ENCODE measurements at regions not wholly inside any gene's neighbourhood (a gene's known extent, or its start where the extent isn't known, plus 50 kb on each side); places are given as distances from the start of the nearest gene placed in this dataset.

DNA sequence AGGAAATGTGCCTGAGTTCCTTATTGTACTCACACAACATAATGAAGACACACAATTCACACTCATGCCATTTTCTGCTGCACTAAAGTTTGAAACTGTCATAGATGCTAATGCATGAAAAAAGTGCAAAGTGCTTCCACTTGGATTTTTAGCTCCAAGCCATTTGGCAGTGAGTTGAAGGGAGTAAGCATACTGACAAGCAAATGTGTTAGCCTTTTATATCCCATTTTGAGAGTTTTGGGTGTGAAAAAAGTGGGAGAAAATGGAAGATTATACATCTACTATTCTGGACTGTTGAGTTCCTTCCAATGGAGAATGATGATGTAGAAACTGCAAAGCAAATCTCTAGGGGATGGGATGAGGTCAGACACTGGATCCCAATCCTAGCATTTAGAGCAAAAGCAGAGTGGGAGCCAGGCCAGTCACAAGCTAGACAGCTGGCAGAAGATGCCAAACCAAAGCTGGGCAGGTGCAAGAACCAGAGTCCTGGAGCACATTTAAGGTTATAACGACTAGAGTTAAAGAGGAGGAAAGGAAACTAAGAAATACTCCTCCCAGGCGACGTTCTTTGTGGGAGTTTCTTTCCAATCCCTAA is 216.8 kb downstream of the FBXO8 start:
- Histone ChIP-seq H3K4me3 (ENCODE audit: low read depth, low read length) (no peak overlapping the region), H3K27me3 (ENCODE audit: control insufficient read depth, insufficient read depth, low read length) (no peaks in the 10 kb centered on the region), H3K27ac (ENCODE audit: insufficient read depth, low read length, poor library complexity, severe bottlenecking) (no peak overlapping the region), H3K4me1 (ENCODE audit: control insufficient read depth, insufficient read depth, low read length, poor library complexity, severe bottlenecking) (no peaks in the 10 kb centered on the region), H3K9me3 (ENCODE audit: control insufficient read depth in 2 of 2, low read length in 2 of 2) (no peaks in the 10 kb centered on the region), H3K36me3 (ENCODE audit: control insufficient read depth, insufficient read depth, low read length) (no peaks in the 10 kb centered on the region)
- Mint-ChIP-seq H3K9me3 (peaks cover 0 to 2% (median 0%) of the 10 kb centered on the region in 7 donors), H3K36me3 (no peaks in the 10 kb centered on the region), H3K4me3 (no peak overlapping the region), H3K4me1 (no peaks in the 10 kb centered on the region), H3K27me3 (no peaks in the 10 kb centered on the region), H3K27ac (no peak overlapping the region)
- DNase-seq (no peak), ATAC-seq (ENCODE audit: low read depth in 2 of 2) (no peak)

DNA sequence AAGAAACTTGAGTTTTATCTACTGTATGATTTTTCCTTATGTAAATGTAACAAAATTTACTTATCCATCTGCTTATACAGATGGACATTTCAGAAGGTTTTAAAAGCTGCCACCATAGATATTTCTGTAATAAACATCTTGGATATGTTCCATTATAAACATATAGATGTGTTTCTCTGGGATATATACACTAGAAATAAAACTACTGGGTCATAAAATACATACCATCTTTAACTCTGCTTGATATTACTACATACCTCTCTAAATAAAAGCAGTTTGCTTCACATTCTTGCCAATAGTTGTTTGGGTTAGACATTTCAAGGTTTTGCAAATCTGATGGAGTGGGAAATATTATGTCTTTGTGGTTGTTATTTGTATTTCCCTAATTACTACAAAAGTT is 220.6 kb downstream of the FBXO8 start:
- DNase-seq = no peak
- no peaks in the 10 kb centered on the region for H3K4me1 ChIP-seq (ENCODE audit: control insufficient read depth, insufficient read depth, low read length, poor library complexity, severe bottlenecking)
- no peak for ATAC-seq (ENCODE audit: low read depth in 2 of 2)
- Mint-ChIP-seq H3K27ac (no peak overlapping the region), H3K4me1 (no peaks in the 10 kb centered on the region), H3K36me3 (no peaks in the 10 kb centered on the region), H3K27me3 (no peaks in the 10 kb centered on the region), H3K4me3 (no peak overlapping the region), H3K9me3 (peaks cover 0 to 7% (median 5%) of the 10 kb centered on the region in 7 donors)
- no peak overlapping the region for H3K4me3 ChIP-seq (ENCODE audit: low read depth, low read length)
- no peaks in the 10 kb centered on the region for H3K27me3 ChIP-seq (ENCODE audit: control insufficient read depth, insufficient read depth, low read length)
- H3K36me3 ChIP-seq (ENCODE audit: control insufficient read depth, insufficient read depth, low read length) = no peaks in the 10 kb centered on the region
- H3K9me3 ChIP-seq (ENCODE audit: control insufficient read depth in 2 of 2, low read length in 2 of 2) = no peaks in the 10 kb centered on the region
- H3K27ac ChIP-seq (ENCODE audit: insufficient read depth, low read length, poor library complexity, severe bottlenecking) = no peak overlapping the region

DNA sequence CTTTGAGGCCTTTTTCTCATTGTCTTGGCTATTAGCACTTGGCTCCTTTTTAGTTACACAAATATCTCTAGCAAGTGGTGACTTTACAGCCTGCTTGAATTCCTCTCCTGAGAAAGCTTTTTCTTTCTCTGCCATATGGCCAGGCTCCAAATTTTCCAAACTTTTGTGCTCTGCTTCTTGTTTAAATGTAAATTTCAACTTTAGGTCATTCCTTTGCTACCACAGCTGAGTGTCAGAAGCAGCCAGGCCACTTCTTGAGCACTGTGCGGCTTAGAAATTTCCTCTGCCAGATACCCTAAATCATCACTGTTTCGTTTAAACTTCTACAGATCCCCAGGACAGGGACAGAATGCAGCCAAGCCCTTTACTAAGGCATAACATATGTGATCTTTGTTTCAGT is 222.4 kb downstream of the FBXO8 start:
- Mint-ChIP-seq H3K27ac (no peak overlapping the region), H3K27me3 (no peaks in the 10 kb centered on the region), H3K4me1 (no peaks in the 10 kb centered on the region), H3K4me3 (peak overlapping the region in 1 of 4 donors; percentile 83), H3K36me3 (no peaks in the 10 kb centered on the region), H3K9me3 (peaks cover 0 to 13% (median 4%) of the 10 kb centered on the region in 7 donors)
- no peaks in the 10 kb centered on the region for H3K4me1 ChIP-seq (ENCODE audit: control insufficient read depth, insufficient read depth, low read length, poor library complexity, severe bottlenecking)
- ATAC-seq (ENCODE audit: low read depth in 2 of 2) = no peak
- H3K36me3 ChIP-seq (ENCODE audit: control insufficient read depth, insufficient read depth, low read length) = no peaks in the 10 kb centered on the region
- no peak for DNase-seq
- H3K27me3 ChIP-seq (ENCODE audit: control insufficient read depth, insufficient read depth, low read length) = no peaks in the 10 kb centered on the region
- H3K27ac ChIP-seq (ENCODE audit: insufficient read depth, low read length, poor library complexity, severe bottlenecking) = no peak overlapping the region
- H3K4me3 ChIP-seq (ENCODE audit: low read depth, low read length) = no peak overlapping the region
- H3K9me3 ChIP-seq (ENCODE audit: control insufficient read depth in 2 of 2, low read length in 2 of 2) = no peaks in the 10 kb centered on the region

DNA sequence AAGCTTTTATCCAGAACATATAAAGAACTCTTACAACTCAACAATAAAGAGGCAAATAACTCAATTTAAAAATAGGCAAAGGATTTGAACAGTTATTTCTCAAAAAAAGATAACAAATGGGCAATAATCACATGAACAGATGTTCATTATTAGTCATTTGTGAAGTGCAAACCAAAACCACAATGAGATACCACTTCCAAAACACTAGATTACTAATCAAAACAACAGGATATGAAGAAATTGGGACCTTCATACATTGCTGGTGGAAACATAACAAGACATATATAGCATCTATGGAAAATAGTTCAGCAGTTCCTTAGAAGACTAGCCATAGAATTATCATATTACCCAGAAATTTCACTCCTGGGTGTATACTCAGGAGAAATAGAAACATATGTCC is 224.6 kb downstream of the FBXO8 start:
- Mint-ChIP-seq H3K36me3 (no peaks in the 10 kb centered on the region), H3K9me3 (peaks cover 0 to 19% (median 4%) of the 10 kb centered on the region in 7 donors), H3K27ac (no peak overlapping the region), H3K4me1 (no peaks in the 10 kb centered on the region), H3K4me3 (no peak overlapping the region), H3K27me3 (no peaks in the 10 kb centered on the region)
- Histone ChIP-seq H3K27ac (ENCODE audit: insufficient read depth, low read length, poor library complexity, severe bottlenecking) (no peak overlapping the region), H3K4me3 (ENCODE audit: low read depth, low read length) (no peak overlapping the region), H3K36me3 (ENCODE audit: control insufficient read depth, insufficient read depth, low read length) (no peaks in the 10 kb centered on the region), H3K27me3 (ENCODE audit: control insufficient read depth, insufficient read depth, low read length) (no peaks in the 10 kb centered on the region), H3K4me1 (ENCODE audit: control insufficient read depth, insufficient read depth, low read length, poor library complexity, severe bottlenecking) (no peaks in the 10 kb centered on the region), H3K9me3 (ENCODE audit: control insufficient read depth in 2 of 2, low read length in 2 of 2) (no peaks in the 10 kb centered on the region)
- DNase-seq (no peak), ATAC-seq (ENCODE audit: low read depth in 2 of 2) (no peak)

DNA sequence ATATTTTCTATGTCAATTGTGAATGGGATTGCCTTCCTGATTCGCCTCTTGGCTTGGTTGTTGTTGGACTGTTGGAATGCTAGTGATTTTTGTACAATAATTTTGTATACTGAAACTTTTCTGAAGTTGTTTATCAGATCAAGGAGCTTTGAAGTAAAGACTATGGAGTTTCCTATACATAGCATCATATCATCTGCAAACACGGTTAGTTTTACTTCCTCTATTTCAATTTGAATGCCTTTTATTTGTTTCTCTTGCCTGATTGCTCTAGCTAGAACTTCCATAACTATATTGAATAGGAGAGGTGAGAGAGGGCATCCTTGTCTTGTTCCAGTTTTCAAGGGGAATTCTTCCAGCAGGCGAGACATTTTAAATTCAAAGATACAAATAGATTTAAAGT is 226.5 kb downstream of the FBXO8 start:
- H3K4me3 Mint-ChIP-seq = no peak overlapping the region
- DNase-seq (no peak), ATAC-seq (ENCODE audit: low read depth in 2 of 2) (no peak)
- Histone ChIP-seq H3K4me1 (ENCODE audit: control insufficient read depth, insufficient read depth, low read length, poor library complexity, severe bottlenecking) (no peaks in the 10 kb centered on the region), H3K4me3 (ENCODE audit: low read depth, low read length) (no peak overlapping the region), H3K27me3 (ENCODE audit: control insufficient read depth, insufficient read depth, low read length) (no peaks in the 10 kb centered on the region), H3K36me3 (ENCODE audit: control insufficient read depth, insufficient read depth, low read length) (no peaks in the 10 kb centered on the region), H3K9me3 (ENCODE audit: control insufficient read depth in 2 of 2, low read length in 2 of 2) (no peaks in the 10 kb centered on the region), H3K27ac (ENCODE audit: insufficient read depth, low read length, poor library complexity, severe bottlenecking) (no peak overlapping the region)
- no peaks in the 10 kb centered on the region for H3K36me3 Mint-ChIP-seq
- peaks cover 0 to 19% (median 4%) of the 10 kb centered on the region in 7 donors for H3K9me3 Mint-ChIP-seq
- no peaks in the 10 kb centered on the region for H3K4me1 Mint-ChIP-seq
- H3K27ac Mint-ChIP-seq = no peak overlapping the region
- H3K27me3 Mint-ChIP-seq = no peaks in the 10 kb centered on the region

DNA sequence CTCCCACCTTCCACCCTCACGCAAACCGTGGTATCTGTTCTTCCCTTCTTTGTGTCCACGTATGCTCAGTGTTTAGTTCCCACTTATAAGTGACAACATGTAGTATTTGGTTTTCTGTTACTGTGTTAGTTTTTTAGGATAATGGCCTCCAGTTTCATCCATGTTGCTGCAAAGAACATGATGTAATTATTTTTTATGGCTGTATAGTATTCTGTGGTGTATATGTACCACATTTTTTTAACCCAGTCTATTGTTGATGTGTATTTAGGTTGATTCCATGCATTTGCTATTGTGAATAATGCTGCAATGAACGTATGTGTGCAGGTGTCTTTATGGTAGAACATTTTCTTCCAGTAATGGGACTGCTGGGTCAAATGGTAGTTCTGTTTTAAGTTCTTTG is 228.1 kb downstream of the FBXO8 start:
- no peak for DNase-seq
- ATAC-seq (ENCODE audit: low read depth in 2 of 2) = no peak
- Histone ChIP-seq H3K4me1 (ENCODE audit: control insufficient read depth, insufficient read depth, low read length, poor library complexity, severe bottlenecking) (no peaks in the 10 kb centered on the region), H3K9me3 (ENCODE audit: control insufficient read depth in 2 of 2, low read length in 2 of 2) (no peaks in the 10 kb centered on the region), H3K27me3 (ENCODE audit: control insufficient read depth, insufficient read depth, low read length) (no peaks in the 10 kb centered on the region), H3K27ac (ENCODE audit: insufficient read depth, low read length, poor library complexity, severe bottlenecking) (no peak overlapping the region), H3K4me3 (ENCODE audit: low read depth, low read length) (no peak overlapping the region), H3K36me3 (ENCODE audit: control insufficient read depth, insufficient read depth, low read length) (no peaks in the 10 kb centered on the region)
- H3K4me3 Mint-ChIP-seq = no peak overlapping the region
- no peak overlapping the region for H3K27ac Mint-ChIP-seq
- no peaks in the 10 kb centered on the region for H3K4me1 Mint-ChIP-seq
- H3K9me3 Mint-ChIP-seq = peaks cover 0 to 19% (median 3%) of the 10 kb centered on the region in 7 donors
- no peaks in the 10 kb centered on the region for H3K36me3 Mint-ChIP-seq
- H3K27me3 Mint-ChIP-seq = no peaks in the 10 kb centered on the region

DNA sequence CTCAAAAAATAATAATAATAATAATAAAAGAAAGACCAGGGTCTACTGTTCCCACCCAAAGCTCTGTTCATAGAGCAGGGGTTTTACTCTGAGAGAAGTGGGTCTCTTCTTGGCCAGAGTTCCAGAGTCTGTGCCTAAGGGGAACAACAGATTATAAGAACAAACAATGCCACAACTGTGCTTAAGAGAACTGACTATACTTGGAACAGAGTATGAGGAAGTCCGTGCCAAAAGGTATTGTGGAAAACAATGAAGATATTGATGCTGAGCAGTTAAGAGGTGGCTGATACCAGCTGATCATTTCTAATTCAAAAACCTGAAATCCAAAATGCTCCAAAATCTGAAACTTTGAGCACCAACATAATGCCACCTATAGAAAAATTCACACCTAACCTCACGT is 229.6 kb downstream of the FBXO8 start:
- Histone ChIP-seq H3K36me3 (ENCODE audit: control insufficient read depth, insufficient read depth, low read length) (no peaks in the 10 kb centered on the region), H3K4me1 (ENCODE audit: control insufficient read depth, insufficient read depth, low read length, poor library complexity, severe bottlenecking) (no peaks in the 10 kb centered on the region), H3K27ac (ENCODE audit: insufficient read depth, low read length, poor library complexity, severe bottlenecking) (no peak overlapping the region), H3K9me3 (ENCODE audit: control insufficient read depth in 2 of 2, low read length in 2 of 2) (no peaks in the 10 kb centered on the region), H3K4me3 (ENCODE audit: low read depth, low read length) (no peak overlapping the region), H3K27me3 (ENCODE audit: control insufficient read depth, insufficient read depth, low read length) (no peaks in the 10 kb centered on the region)
- H3K4me3 Mint-ChIP-seq = no peak overlapping the region
- H3K36me3 Mint-ChIP-seq = no peaks in the 10 kb centered on the region
- H3K9me3 Mint-ChIP-seq = peaks cover 0 to 19% (median 3%) of the 10 kb centered on the region in 7 donors
- no peak overlapping the region for H3K27ac Mint-ChIP-seq
- H3K27me3 Mint-ChIP-seq = no peaks in the 10 kb centered on the region
- no peak for DNase-seq
- H3K4me1 Mint-ChIP-seq = no peaks in the 10 kb centered on the region
- no peak for ATAC-seq (ENCODE audit: low read depth in 2 of 2)

DNA sequence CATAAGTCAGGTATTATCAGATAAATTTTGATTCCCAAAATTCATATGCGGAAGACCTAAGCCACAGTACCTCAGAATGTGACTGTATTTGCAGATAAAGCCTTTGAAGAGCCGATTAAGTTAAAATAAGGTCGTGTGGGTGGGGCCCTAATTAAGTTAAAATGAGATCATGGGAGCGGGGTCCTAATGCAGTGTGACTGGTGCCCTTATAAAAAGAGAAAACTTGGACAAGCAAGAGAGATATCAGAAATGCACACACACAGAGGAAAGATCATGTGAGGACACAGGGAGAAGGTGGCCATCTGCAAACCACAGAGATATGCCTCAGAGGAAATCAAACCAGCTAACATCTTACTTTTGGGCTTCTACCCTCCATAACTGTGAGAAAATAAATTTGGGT is 236.1 kb downstream of the FBXO8 start:
- Histone ChIP-seq H3K9me3 (ENCODE audit: control insufficient read depth in 2 of 2, low read length in 2 of 2) (no peaks in the 10 kb centered on the region), H3K4me1 (ENCODE audit: control insufficient read depth, insufficient read depth, low read length, poor library complexity, severe bottlenecking) (no peaks in the 10 kb centered on the region), H3K27me3 (ENCODE audit: control insufficient read depth, insufficient read depth, low read length) (no peaks in the 10 kb centered on the region), H3K36me3 (ENCODE audit: control insufficient read depth, insufficient read depth, low read length) (no peaks in the 10 kb centered on the region), H3K4me3 (ENCODE audit: low read depth, low read length) (no peak overlapping the region), H3K27ac (ENCODE audit: insufficient read depth, low read length, poor library complexity, severe bottlenecking) (no peak overlapping the region)
- no peak for DNase-seq
- Mint-ChIP-seq H3K4me3 (no peak overlapping the region), H3K27me3 (no peaks in the 10 kb centered on the region), H3K27ac (peak overlapping the region in 1 of 3 donors; percentile 7), H3K9me3 (peaks cover 0 to 3% (median 1%) of the 10 kb centered on the region in 7 donors), H3K36me3 (no peaks in the 10 kb centered on the region), H3K4me1 (no peaks in the 10 kb centered on the region)
- no peak for ATAC-seq (ENCODE audit: low read depth in 2 of 2)
